Activated CD4-positive, CD25-positive, alpha-beta regulatory T cell treated with anti-CD3 and anti-CD28 coated beads, Interleukin-2, amount 50 U/mL, for 16 hours (primary cell): ENCODE measurements at regions not wholly inside any gene's neighbourhood (a gene's known extent, or its start where the extent isn't known, plus 50 kb on each side); places are given as distances from the start of the nearest gene placed in this dataset.
"Not testable (repeated sequence)": the region's sequence is repeated elsewhere in the genome, so short reads cannot be mapped to it uniquely, and the experiment has no call there.

ENCODE experiments used
- DNase-seq: peaks from one replicate; pipeline ENCODE4 v3.0.0-alpha.2; 2020; ENCODE audit warnings: low read depth, low spot score

- no peak for DNase-seq
These were observed 110.7 kb upstream of the GZMB start for GRCh38 chr14:24744641-24745040.

GRCh38 chr14:24741871-24742270 is 107.9 kb upstream of the GZMB start:
- no peak for DNase-seq

GRCh38 chr14:24735984-24736630 is 102.1 kb upstream of the GZMB start:
- no peak for DNase-seq

GRCh38 chr14:24734917-24735500 is 101.0 kb upstream of the GZMB start:
- DNase-seq: no peak

GRCh38 chr14:24726480-24726879 is 92.5 kb upstream of the GZMB start:
- no peak for DNase-seq

GRCh38 chr14:24725311-24725710 is 91.3 kb upstream of the GZMB start:
- DNase-seq: no peak

- DNase-seq: no peak
These were observed 87.8 kb upstream of the GZMB start for GRCh38 chr14:24721775-24722174.

- DNase-seq: no peak
These were observed 81.2 kb upstream of the GZMB start for GRCh38 chr14:24715239-24715638.

- no peak for DNase-seq
These were observed 79.4 kb upstream of the GZMB start for GRCh38 chr14:24713404-24713803.

GRCh38 chr14:24712909-24713308 is 78.9 kb upstream of the GZMB start:
- DNase-seq: no peak

- DNase-seq: no peak
These were observed 78.4 kb upstream of the GZMB start for GRCh38 chr14:24712374-24712773.

- peak; percentile 21 for DNase-seq
These were observed 76.6 kb upstream of the GZMB start for GRCh38 chr14:24710403-24711112.

GRCh38 chr14:24708684-24709083 is 74.7 kb upstream of the GZMB start:
- DNase-seq: no peak

- no peak for DNase-seq
These were observed 72.4 kb upstream of the GZMB start for GRCh38 chr14:24706351-24706750.

GRCh38 chr14:24705840-24706239 is 71.8 kb upstream of the GZMB start:
- DNase-seq: no peak

GRCh38 chr14:24701062-24701461 is 67.1 kb upstream of the GZMB start:
- DNase-seq: no peak

GRCh38 chr14:24700511-24700910 is 66.5 kb upstream of the GZMB start:
- no peak for DNase-seq

- DNase-seq: no peak
These were observed 65.1 kb upstream of the GZMB start for GRCh38 chr14:24699052-24699451.

- DNase-seq: not testable (repeated sequence)
These were observed 62.4 kb upstream of the GZMB start for GRCh38 chr14:24696280-24696920.

- DNase-seq: no peak
These were observed 61.6 kb upstream of the GZMB start for GRCh38 chr14:24695265-24696241.

- no peak for DNase-seq
These were observed 60.7 kb upstream of the GZMB start for GRCh38 chr14:24694680-24695079.
